H9 (cell line): ENCODE measurements at regions not wholly inside any gene's neighbourhood (a gene's known extent, or its start where the extent isn't known, plus 50 kb on each side); places are given as distances from the start of the nearest gene placed in this dataset.

Source experiments
- DNase-seq: peaks from one replicate; pipeline ENCODE4 v3.0.0-alpha.2; 2017
- H2AFZ ChIP-seq: one replicate; pipeline ENCODE4 v1.6.1; 2013; ENCODE audit warnings: mild to moderate bottlenecking, low read length, control low read depth, moderate library complexity
- H2AK5ac ChIP-seq: 2 replicates; pipeline ENCODE4 v1.6.1; 2013; ENCODE audit warnings: low read length, control low read depth, mixed read lengths; ENCODE audit not compliant: insufficient read length
- H2BK120ac ChIP-seq: one replicate; pipeline ENCODE4 v1.6.1; 2013; ENCODE audit warnings: low read depth, mild to moderate bottlenecking, low read length, control low read depth, inconsistent platforms; ENCODE audit not compliant: poor library complexity, severe bottlenecking
- H2BK12ac ChIP-seq: 2 replicates; pipeline ENCODE4 v1.6.1; 2013; ENCODE audit warnings: low read length, control low read depth, mixed read lengths, low read depth; ENCODE audit not compliant: insufficient read length
- H2BK15ac ChIP-seq: 2 replicates; pipeline ENCODE4 v1.6.1; 2013; ENCODE audit warnings: low read depth, low read length, control low read depth
- H2BK20ac ChIP-seq: one replicate; pipeline ENCODE4 v1.6.1; 2013; ENCODE audit warnings: low read depth, mild to moderate bottlenecking, low read length, control low read depth, inconsistent platforms; ENCODE audit not compliant: poor library complexity, severe bottlenecking
- H2BK5ac ChIP-seq: 2 replicates; pipeline ENCODE4 v1.6.1; 2013; ENCODE audit warnings: low read length, control low read depth, mixed read lengths; ENCODE audit not compliant: insufficient read length
- H3K14ac ChIP-seq: 2 replicates; pipeline ENCODE4 v1.6.1; 2013; ENCODE audit warnings: low read length, control low read depth; ENCODE audit not compliant: insufficient read depth
- H3K18ac ChIP-seq: 2 replicates; pipeline ENCODE4 v1.6.1; 2013; ENCODE audit warnings: low read depth, mild to moderate bottlenecking, mixed read lengths, low read length, control low read depth; ENCODE audit not compliant: insufficient read length
- H3K23ac ChIP-seq: 2 replicates; pipeline ENCODE4 v1.6.1; 2013; ENCODE audit warnings: low read length, control low read depth, mixed read lengths, low read depth; ENCODE audit not compliant: insufficient read length
- H3K23me2 ChIP-seq: 2 replicates; pipeline ENCODE4 v1.6.1; 2013; ENCODE audit warnings: low read depth, mild to moderate bottlenecking, mixed read lengths, low read length, control low read depth; ENCODE audit not compliant: insufficient read length, poor library complexity, severe bottlenecking
- H3K27ac ChIP-seq: 2 replicates; pipeline ENCODE4 v1.5.1; 2013; ENCODE audit warnings: low read length, control low read depth, mixed read lengths, low read depth; ENCODE audit not compliant: insufficient read length
- H3K27me3 ChIP-seq: 2 replicates; pipeline ENCODE4 v1.6.1; 2013; ENCODE audit warnings: low read length, control low read depth, inconsistent platforms; ENCODE audit not compliant: insufficient read depth
- H3K4ac ChIP-seq: 2 replicates; pipeline ENCODE4 v1.6.1; 2013; ENCODE audit warnings: low read depth, mild to moderate bottlenecking, control low read depth, inconsistent platforms, low read length, moderate library complexity
- H3K4me1 ChIP-seq: 2 replicates; pipeline ENCODE4 v1.6.1; 2013; ENCODE audit warnings: low read length, control low read depth, inconsistent platforms; ENCODE audit not compliant: insufficient read depth
- H3K4me2 ChIP-seq: 2 replicates; pipeline ENCODE4 v1.6.1; 2013; ENCODE audit warnings: low read length, control low read depth, mixed read lengths; ENCODE audit not compliant: insufficient read length, insufficient read depth
- H3K56ac ChIP-seq: 2 replicates; pipeline ENCODE4 v1.6.1; 2013; ENCODE audit warnings: low read depth, mild to moderate bottlenecking, mixed read lengths, low read length, control low read depth; ENCODE audit not compliant: insufficient read length
- H3K79me1 ChIP-seq: 2 replicates; pipeline ENCODE4 v1.6.1; 2013; ENCODE audit warnings: low read depth, mild to moderate bottlenecking, moderate library complexity, low read length, control low read depth, inconsistent platforms; ENCODE audit not compliant: insufficient read depth, poor library complexity, severe bottlenecking
- H3K79me2 ChIP-seq: 2 replicates; pipeline ENCODE4 v1.6.1; 2013; ENCODE audit warnings: low read length, control low read depth, inconsistent platforms; ENCODE audit not compliant: insufficient read depth
- H3K9ac ChIP-seq: 2 replicates; pipeline ENCODE4 v1.6.1; 2013; ENCODE audit warnings: low read length, control low read depth, mixed read lengths; ENCODE audit not compliant: insufficient read length; ENCODE audit errors: extremely low read depth
- H3K9me3 ChIP-seq: one replicate; pipeline ENCODE4 v1.6.1; 2013; ENCODE audit warnings: low read depth, low read length, inconsistent platforms; ENCODE audit not compliant: control insufficient read depth
- H3T11ph ChIP-seq: one replicate; pipeline ENCODE4 v1.6.1; 2013; ENCODE audit warnings: mild to moderate bottlenecking, low read length, control low read depth, inconsistent platforms
- H4K20me1 ChIP-seq: one replicate; pipeline ENCODE4 v1.6.1; 2013; ENCODE audit not compliant: control insufficient read depth, insufficient read length, insufficient read depth
- H4K5ac ChIP-seq: 2 replicates; pipeline ENCODE4 v1.6.1; 2013; ENCODE audit warnings: low read depth, mild to moderate bottlenecking, mixed read lengths, low read length, control low read depth; ENCODE audit not compliant: insufficient read length
- H4K8ac ChIP-seq: replicated peaks from 2 replicates; pipeline ENCODE4 v1.6.1; 2013; ENCODE audit warnings: low read length, control low read depth, mixed read lengths, low read depth; ENCODE audit not compliant: insufficient read length
- H4K91ac ChIP-seq: 2 replicates; pipeline ENCODE4 v1.6.1; 2013; ENCODE audit warnings: low read depth, mild to moderate bottlenecking, moderate library complexity, mixed read lengths, low read length, control low read depth; ENCODE audit not compliant: insufficient read length
- H3K27ac Mint-ChIP-seq, 3 experiments: 2 replicates in 2 of 3; 3 replicates in 1 of 3; pipeline ENCODE4 v1.8.0; 2020 to 2021; ENCODE audit warnings: mixed read lengths in 3 of 3, mild to moderate bottlenecking in 1 of 3, moderate library complexity in 1 of 3
- H3K27me3 Mint-ChIP-seq: 2 replicates; pipeline ENCODE4 v1.8.0; 2021; ENCODE audit warnings: low read depth, mild to moderate bottlenecking, moderate library complexity, mixed read lengths
- H3K36me3 Mint-ChIP-seq, 3 experiments: 2 replicates in 2 of 3; 3 replicates in 1 of 3; pipeline ENCODE4 v1.8.0; 2020 to 2021; ENCODE audit warnings: low read depth in 3 of 3, mixed read lengths in 3 of 3; ENCODE audit not compliant: insufficient read depth in 1 of 3
- H3K4me1 Mint-ChIP-seq, 2 experiments: 2 replicates each; pipeline ENCODE4 v1.8.0; 2020; ENCODE audit warnings: mixed read lengths in 2 of 2
- H3K4me3 Mint-ChIP-seq, 2 experiments: 2 replicates in 1 of 2; 3 replicates in 1 of 2; pipeline ENCODE4 v1.8.0; 2020 to 2021; ENCODE audit warnings: mild to moderate bottlenecking in 2 of 2, mixed read lengths in 2 of 2, moderate library complexity in 1 of 2
- H3K9me3 Mint-ChIP-seq, 2 experiments: 2 replicates in 1 of 2; 3 replicates in 1 of 2; pipeline ENCODE4 v1.8.0; 2020; ENCODE audit warnings: mild to moderate bottlenecking in 2 of 2, mixed read lengths in 2 of 2, moderate library complexity in 1 of 2
- WGBS: extraction: QIAGEN DNeasy Blood & Tissue Kit; methylation state at CpG from one replicate; pipeline ENCODE4 v1.1.7; 2013; ENCODE audit warnings: missing lambda C conversion rate, low lambda C conversion rate, mixed read lengths; ENCODE audit not compliant: insufficient read length; ENCODE audit errors: extremely low coverage; 5-methylcytosine and 5-hydroxymethylcytosine counted together
- TF ChIP-seq, protein P1 (sequence below): fragments of 200-600 bp; sonication (generic); conservative IDR thresholded peaks from 3 replicates; pipeline ENCODE4 v1.8.0; 2021; ENCODE audit warnings: antibody characterized with exemption, mild to moderate bottlenecking

DNA sequence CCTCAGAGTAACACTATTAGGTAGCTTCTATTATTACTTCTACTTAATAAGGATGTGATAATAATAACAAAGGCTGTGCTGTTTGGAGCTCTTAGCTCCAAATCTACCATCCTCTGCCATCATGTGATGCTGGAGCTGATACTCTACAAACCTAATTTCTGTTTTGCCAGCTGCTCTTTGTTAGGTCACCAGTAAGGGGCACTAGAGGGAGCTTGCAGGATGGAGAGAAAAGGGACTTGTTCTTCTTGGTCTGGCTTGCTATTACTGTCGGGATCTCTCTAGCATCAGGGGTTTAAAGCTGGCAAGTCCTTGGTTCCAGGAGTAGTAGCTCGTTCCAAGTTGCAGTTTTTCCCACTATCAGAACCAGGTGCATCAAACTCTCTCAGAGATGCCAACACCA, 194.9 kb upstream of the KBTBD8 start:
- no peak overlapping the region for H3K27ac ChIP-seq
- H3K4me2 ChIP-seq: no peak overlapping the region
- H3K27ac Mint-ChIP-seq: 0 out of 7 replicates have a peak overlapping the region, but pooled peaks of 1 of the 3 experiments have one; percentile 22
- H2BK20ac ChIP-seq: no peak overlapping the region
- no peak overlapping the region for H2BK5ac ChIP-seq
- no peak overlapping the region for H3K23ac ChIP-seq
- no peak overlapping the region for H3K18ac ChIP-seq
- no peaks in the 10 kb centered on the region for H4K20me1 ChIP-seq
- no peak overlapping the region for H2AFZ ChIP-seq
- no peaks in the 10 kb centered on the region for H3K79me1 ChIP-seq
- H3K79me2 ChIP-seq: no peaks in the 10 kb centered on the region
- H2BK120ac ChIP-seq: no peak overlapping the region
- H3K9me3 ChIP-seq: no peaks in the 10 kb centered on the region
- DNase-seq: peak; percentile 58
- no peak overlapping the region for H2AK5ac ChIP-seq
- H3K36me3 Mint-ChIP-seq: peaks cover 2 to 5% (median 4%) of the 10 kb centered on the region in 3 experiments; a peak in 5 of 7 replicates
- H3K14ac ChIP-seq: no peak overlapping the region
- no peak overlapping the region for H4K91ac ChIP-seq
- H3K27me3 ChIP-seq: no peaks in the 10 kb centered on the region
- no peaks in the 10 kb centered on the region for H3K23me2 ChIP-seq
- H3K4me3 Mint-ChIP-seq: no peak overlapping the region
- H3T11ph ChIP-seq: no peak overlapping the region
- no peaks in the 10 kb centered on the region; the same call in 1 of the 2 replicates for H3K4me1 ChIP-seq
- no peak overlapping the region for H4K5ac ChIP-seq
- no CpG with 5 or more reads among the region's 2 CpGs for WGBS
- H3K9ac ChIP-seq: no peak overlapping the region
- H3K56ac ChIP-seq: no peak overlapping the region
- no peak overlapping the region for H2BK12ac ChIP-seq
- peaks cover 15% of the 10 kb centered on the region in 2 experiments for H3K4me1 Mint-ChIP-seq
- peaks cover 3 to 15% of the 10 kb centered on the region in 2 experiments; a peak in 4 of 5 replicates for H3K9me3 Mint-ChIP-seq
- H3K27me3 Mint-ChIP-seq: peaks cover 10% of the 10 kb centered on the region
- no peak overlapping the region for H3K4ac ChIP-seq
- no peak overlapping the region for H2BK15ac ChIP-seq
- TF ChIP-seq, protein P1, sequence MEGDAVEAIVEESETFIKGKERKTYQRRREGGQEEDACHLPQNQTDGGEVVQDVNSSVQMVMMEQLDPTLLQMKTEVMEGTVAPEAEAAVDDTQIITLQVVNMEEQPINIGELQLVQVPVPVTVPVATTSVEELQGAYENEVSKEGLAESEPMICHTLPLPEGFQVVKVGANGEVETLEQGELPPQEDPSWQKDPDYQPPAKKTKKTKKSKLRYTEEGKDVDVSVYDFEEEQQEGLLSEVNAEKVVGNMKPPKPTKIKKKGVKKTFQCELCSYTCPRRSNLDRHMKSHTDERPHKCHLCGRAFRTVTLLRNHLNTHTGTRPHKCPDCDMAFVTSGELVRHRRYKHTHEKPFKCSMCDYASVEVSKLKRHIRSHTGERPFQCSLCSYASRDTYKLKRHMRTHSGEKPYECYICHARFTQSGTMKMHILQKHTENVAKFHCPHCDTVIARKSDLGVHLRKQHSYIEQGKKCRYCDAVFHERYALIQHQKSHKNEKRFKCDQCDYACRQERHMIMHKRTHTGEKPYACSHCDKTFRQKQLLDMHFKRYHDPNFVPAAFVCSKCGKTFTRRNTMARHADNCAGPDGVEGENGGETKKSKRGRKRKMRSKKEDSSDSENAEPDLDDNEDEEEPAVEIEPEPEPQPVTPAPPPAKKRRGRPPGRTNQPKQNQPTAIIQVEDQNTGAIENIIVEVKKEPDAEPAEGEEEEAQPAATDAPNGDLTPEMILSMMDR: peak; percentile 78
- H4K8ac ChIP-seq: no peak overlapping the region
